ENCODE measurements at regions not wholly inside any gene's neighbourhood (a gene's known extent, or its start where the extent isn't known, plus 50 kb on each side); places are given as distances from the start of the nearest gene placed in this dataset.

- Histone ChIP-seq H2AFZ (ENCODE audit: low read length) (no peak overlapping the region), H3K9me3 (replicated peaks; ENCODE audit: insufficient read depth, low read length) (no peaks in the 10 kb centered on the region), H3K79me2 (ENCODE audit: low read length) (no peaks in the 10 kb centered on the region), H3K27ac (ENCODE audit: low read length) (no peak overlapping the region), H3K9ac (ENCODE audit: low read length) (no peak overlapping the region), H3K4me3 (ENCODE audit: low read length) (no peak overlapping the region), H3K9me2 (replicated peaks; ENCODE audit: insufficient read depth, low read length) (no peaks in the 10 kb centered on the region), H3K4me2 (ENCODE audit: low read depth, low read length) (no peak overlapping the region), H4K20me1 (ENCODE audit: insufficient read depth, low read length) (no peaks in the 10 kb centered on the region), H3F3A (ENCODE audit: insufficient read depth, low read length) (no peaks in the 10 kb centered on the region), H3K36me3 (replicated peaks; ENCODE audit: insufficient read depth, low read length) (no peaks in the 10 kb centered on the region), H3K27me3 (replicated peaks; ENCODE audit: insufficient read depth, low read length) (no peaks in the 10 kb centered on the region), H3K4me1 (ENCODE audit: low read length) (no peaks in the 10 kb centered on the region)
- no peak for DNase-seq
- no peak for TF ChIP-seq EZH2 (optimal IDR thresholded peaks at IDR 0.05; ENCODE audit: low read depth, low read length)
- TF ChIP-seq, protein P1, sequence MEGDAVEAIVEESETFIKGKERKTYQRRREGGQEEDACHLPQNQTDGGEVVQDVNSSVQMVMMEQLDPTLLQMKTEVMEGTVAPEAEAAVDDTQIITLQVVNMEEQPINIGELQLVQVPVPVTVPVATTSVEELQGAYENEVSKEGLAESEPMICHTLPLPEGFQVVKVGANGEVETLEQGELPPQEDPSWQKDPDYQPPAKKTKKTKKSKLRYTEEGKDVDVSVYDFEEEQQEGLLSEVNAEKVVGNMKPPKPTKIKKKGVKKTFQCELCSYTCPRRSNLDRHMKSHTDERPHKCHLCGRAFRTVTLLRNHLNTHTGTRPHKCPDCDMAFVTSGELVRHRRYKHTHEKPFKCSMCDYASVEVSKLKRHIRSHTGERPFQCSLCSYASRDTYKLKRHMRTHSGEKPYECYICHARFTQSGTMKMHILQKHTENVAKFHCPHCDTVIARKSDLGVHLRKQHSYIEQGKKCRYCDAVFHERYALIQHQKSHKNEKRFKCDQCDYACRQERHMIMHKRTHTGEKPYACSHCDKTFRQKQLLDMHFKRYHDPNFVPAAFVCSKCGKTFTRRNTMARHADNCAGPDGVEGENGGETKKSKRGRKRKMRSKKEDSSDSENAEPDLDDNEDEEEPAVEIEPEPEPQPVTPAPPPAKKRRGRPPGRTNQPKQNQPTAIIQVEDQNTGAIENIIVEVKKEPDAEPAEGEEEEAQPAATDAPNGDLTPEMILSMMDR (IDR thresholded peaks at IDR 0.05; ENCODE audit: low read length): no peak
- TF ChIP-seq EZH2phosphoT487 (IDR thresholded peaks at IDR 0.05; ENCODE audit: low read length): no peak
Measured at GRCh38 chr12:73947326-73948026, 590.2 kb upstream of the ATXN7L3B start.

DNA sequence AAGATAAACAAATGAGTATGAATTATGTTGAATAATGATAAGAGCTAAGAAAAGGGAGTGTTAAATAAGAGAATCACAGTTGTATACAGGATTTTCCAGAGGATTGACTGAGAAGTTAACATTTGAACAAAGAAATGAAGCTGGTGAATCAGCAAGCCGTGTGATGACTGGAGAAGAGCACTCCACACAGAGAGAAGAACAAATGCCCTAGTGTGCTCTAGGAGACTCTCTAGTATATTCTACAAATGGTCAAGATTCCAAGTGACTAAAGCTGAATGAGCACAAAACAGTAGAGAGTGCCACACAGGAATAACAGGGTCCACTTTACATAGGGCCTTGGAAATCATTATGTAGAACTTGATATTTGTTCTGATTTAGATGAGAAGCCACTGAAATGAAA lies 587.1 kb upstream of the ATXN7L3B start:
- no peak for DNase-seq
- H3K4me3 ChIP-seq (ENCODE audit: low read length): no peak overlapping the region
- no peaks in the 10 kb centered on the region for H3K79me2 ChIP-seq (ENCODE audit: low read length)
- no peak overlapping the region for H3K9ac ChIP-seq (ENCODE audit: low read length)
- no peaks in the 10 kb centered on the region for H3F3A ChIP-seq (ENCODE audit: insufficient read depth, low read length)
- no peak overlapping the region for H3K4me2 ChIP-seq (ENCODE audit: low read depth, low read length)
- H3K9me2 ChIP-seq (replicated peaks; ENCODE audit: insufficient read depth, low read length): no peaks in the 10 kb centered on the region
- no peaks in the 10 kb centered on the region for H3K27me3 ChIP-seq (replicated peaks; ENCODE audit: insufficient read depth, low read length)
- no peak overlapping the region for H3K27ac ChIP-seq (ENCODE audit: low read length)
- H4K20me1 ChIP-seq (ENCODE audit: insufficient read depth, low read length): no peaks in the 10 kb centered on the region
- no peak overlapping the region for H2AFZ ChIP-seq (ENCODE audit: low read length)
- no peaks in the 10 kb centered on the region for H3K4me1 ChIP-seq (ENCODE audit: low read length)
- no peaks in the 10 kb centered on the region for H3K36me3 ChIP-seq (replicated peaks; ENCODE audit: insufficient read depth, low read length)
- TF ChIP-seq EZH2phosphoT487 (IDR thresholded peaks at IDR 0.05; ENCODE audit: low read length): no peak
- TF ChIP-seq EZH2 (optimal IDR thresholded peaks at IDR 0.05; ENCODE audit: low read depth, low read length): no peak
- TF ChIP-seq, protein P1 (IDR thresholded peaks at IDR 0.05; ENCODE audit: low read length): no peak
- H3K9me3 ChIP-seq (replicated peaks; ENCODE audit: insufficient read depth, low read length): no peaks in the 10 kb centered on the region

- H2AFZ ChIP-seq (ENCODE audit: low read length): peak overlapping the region; percentile 7; the same call in 1 of the 2 replicates
- DNase-seq: peak; percentile 30
- no peaks in the 10 kb centered on the region for H3K9me3 ChIP-seq (replicated peaks; ENCODE audit: insufficient read depth, low read length)
- H3K9me2 ChIP-seq (replicated peaks; ENCODE audit: insufficient read depth, low read length): no peaks in the 10 kb centered on the region
- H3K36me3 ChIP-seq (replicated peaks; ENCODE audit: insufficient read depth, low read length): no peaks in the 10 kb centered on the region
- H3F3A ChIP-seq (ENCODE audit: insufficient read depth, low read length): no peaks in the 10 kb centered on the region
- H3K27ac ChIP-seq (ENCODE audit: low read length): no peak overlapping the region; the same call in 1 of the 2 replicates
- no peak overlapping the region for H3K4me3 ChIP-seq (ENCODE audit: low read length)
- no peaks in the 10 kb centered on the region for H4K20me1 ChIP-seq (ENCODE audit: insufficient read depth, low read length)
- H3K79me2 ChIP-seq (ENCODE audit: low read length): no peaks in the 10 kb centered on the region
- H3K9ac ChIP-seq (ENCODE audit: low read length): no peak overlapping the region
- TF ChIP-seq EZH2 (optimal IDR thresholded peaks at IDR 0.05; ENCODE audit: low read depth, low read length) (no peak), EZH2phosphoT487 (IDR thresholded peaks at IDR 0.05; ENCODE audit: low read length) (no peak)
- TF ChIP-seq, protein P1 (IDR thresholded peaks at IDR 0.05; ENCODE audit: low read length): no peak
- no peaks in the 10 kb centered on the region for H3K27me3 ChIP-seq (replicated peaks; ENCODE audit: insufficient read depth, low read length)
- H3K4me2 ChIP-seq (ENCODE audit: low read depth, low read length): 0 out of 2 replicates have a peak overlapping the region, but pooled peaks have one; percentile 14
- no peaks in the 10 kb centered on the region for H3K4me1 ChIP-seq (ENCODE audit: low read length)
Measured at GRCh38 chr12:73951956-73952703, 585.5 kb upstream of the ATXN7L3B start.

Data from MM.1S (cell line).